Thoracic aorta (tissue), 2 donors: ENCODE measurements at regions not wholly inside any gene's neighbourhood (a gene's known extent, or its start where the extent isn't known, plus 50 kb on each side); places are given as distances from the start of the nearest gene placed in this dataset.
"Not testable (repeated sequence)": the region's sequence is repeated elsewhere in the genome, so short reads cannot be mapped to it uniquely, and the experiment has no call there.

Experiments
- ATAC-seq: fragments of 150-250 bp; one replicate; pipeline ENCODE4 v1.8.0; 2017; ENCODE audit warnings: low read depth; ENCODE audit not compliant: insufficient number of reproducible peaks, low FRiP score
- DNase-seq: peaks from one replicate; pipeline ENCODE4 v3.0.0-alpha.2; 2020; ENCODE audit warnings: low spot score
- H3K27ac ChIP-seq, 2 donors: fragments of 200-600 bp; sonication (generic); 1 replicate in 1 of 2; 2 replicates in 1 of 2; pipeline ENCODE4 v1.5.1; 2016; ENCODE audit warnings: mild to moderate bottlenecking in 2 of 2, moderate library complexity in 2 of 2
- H3K27me3 ChIP-seq: fragments of 200-600 bp; sonication (generic); replicated peaks from 2 replicates; pipeline ENCODE4 v1.6.0; 2016; ENCODE audit warnings: mild to moderate bottlenecking; ENCODE audit not compliant: insufficient read depth
- H3K36me3 ChIP-seq: fragments of 200-600 bp; sonication (generic); one replicate; pipeline ENCODE4 v1.5.1; 2016
- H3K4me1 ChIP-seq, 2 donors: fragments of 200-600 bp; sonication (generic); 1 replicate in 1 of 2; 2 replicates in 1 of 2; pipeline versions ENCODE4 v1.5.1 to v1.6.0; 2016; ENCODE audit warnings: low read depth in 2 of 2, mild to moderate bottlenecking in 1 of 2; ENCODE audit not compliant: control insufficient read depth in 1 of 2
- H3K4me3 ChIP-seq: fragments of 200-600 bp; sonication (generic); 2 replicates; pipeline ENCODE4 v1.5.1; 2016; ENCODE audit warnings: mild to moderate bottlenecking
- H3K9me3 ChIP-seq: fragments of 200-600 bp; sonication (generic); 2 replicates; pipeline ENCODE4 v1.5.1; 2016
- CTCF ChIP-seq: fragments of 200-600 bp; sonication (generic); IDR thresholded peaks from one replicate; pipeline ENCODE4 v1.5.1; 2019; ENCODE audit warnings: antibody characterized with exemption

DNA sequence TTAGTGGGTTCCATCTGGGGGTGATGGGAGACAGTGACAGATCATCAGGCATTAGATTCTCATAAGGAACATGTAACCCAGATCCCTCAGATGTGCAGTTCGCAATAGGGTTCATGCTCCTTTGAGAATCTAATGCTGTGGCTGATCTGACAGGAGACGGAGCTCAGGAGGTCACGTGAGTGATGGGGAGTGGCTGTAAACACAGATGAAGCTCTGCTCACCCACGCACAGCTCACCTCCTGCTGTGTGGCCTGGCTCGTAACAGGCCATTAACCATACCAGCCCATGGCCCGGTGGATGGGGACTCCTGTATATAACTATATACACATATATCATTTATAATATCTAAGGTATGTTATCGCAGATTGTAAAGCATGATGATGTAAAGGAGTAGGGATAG is 214.2 kb downstream of the MAF start:
- Histone ChIP-seq H3K36me3 (no peaks in the 10 kb centered on the region), H3K27me3 (no peaks in the 10 kb centered on the region), H3K27ac (no peak overlapping the region), H3K9me3 (no peaks in the 10 kb centered on the region), H3K4me1 (no peaks in the 10 kb centered on the region), H3K4me3 (no peak overlapping the region)
- ATAC-seq (no peak), DNase-seq (no peak)
- no peak for TF ChIP-seq CTCF

DNA sequence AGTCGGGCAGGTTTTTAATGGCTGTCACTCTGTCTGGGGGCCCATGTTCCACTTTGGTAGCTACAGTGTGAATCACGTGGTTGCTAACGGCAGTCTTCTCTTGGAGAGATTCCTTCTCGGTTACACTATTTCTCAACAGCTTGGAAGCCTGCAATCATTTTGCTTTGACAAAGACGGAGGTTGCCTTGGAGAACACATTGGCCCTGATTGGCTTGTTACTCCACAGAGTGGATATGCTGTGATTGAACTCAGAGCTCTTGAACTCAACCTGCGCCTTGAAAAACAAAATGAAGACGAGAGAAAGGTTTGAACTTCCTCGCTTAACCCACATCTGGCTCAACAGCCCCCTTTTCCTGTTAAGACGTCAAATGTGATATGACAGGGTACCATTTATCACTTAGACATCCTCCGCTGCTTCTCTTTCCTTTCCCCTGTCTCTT is 218.9 kb downstream of the MAF start:
- Histone ChIP-seq H3K4me3 (no peak overlapping the region), H3K36me3 (no peaks in the 10 kb centered on the region), H3K4me1 (no peaks in the 10 kb centered on the region), H3K27ac (no peak overlapping the region), H3K27me3 (no peaks in the 10 kb centered on the region), H3K9me3 (no peaks in the 10 kb centered on the region)
- DNase-seq, result no peak
- no peak for TF ChIP-seq CTCF
- no peak for ATAC-seq

GRCh38 chr16:79380995-79381602 is 219.4 kb downstream of the MAF start:
- no peak overlapping the region for H3K27ac ChIP-seq
- H3K4me3 ChIP-seq, result no peak overlapping the region
- TF ChIP-seq CTCF, result no peak
- H3K4me1 ChIP-seq, result no peaks in the 10 kb centered on the region
- DNase-seq (no peak), ATAC-seq (no peak)
- no peaks in the 10 kb centered on the region for H3K36me3 ChIP-seq
- no peaks in the 10 kb centered on the region for H3K9me3 ChIP-seq
- H3K27me3 ChIP-seq, result no peaks in the 10 kb centered on the region

- Histone ChIP-seq H3K4me1 (no peaks in the 10 kb centered on the region), H3K27me3 (no peaks in the 10 kb centered on the region), H3K36me3 (no peaks in the 10 kb centered on the region), H3K9me3 (no peaks in the 10 kb centered on the region), H3K27ac (no peak overlapping the region), H3K4me3 (no peak overlapping the region)
- ATAC-seq (no peak), DNase-seq (no peak)
- no peak for TF ChIP-seq CTCF
Measured at GRCh38 chr16:79379095-79379494, 221.4 kb downstream of the MAF start.

- not testable (repeated sequence) for H3K36me3 ChIP-seq, H3K9me3 ChIP-seq, DNase-seq, H3K4me1 ChIP-seq, H3K27me3 ChIP-seq, H3K4me3 ChIP-seq, H3K27ac ChIP-seq, ATAC-seq
Measured at GRCh38 chr16:79377082-79377481, 223.5 kb downstream of the MAF start.

GRCh38 chr16:79375351-79375750 is 225.2 kb downstream of the MAF start:
- H3K36me3 ChIP-seq, result no peaks in the 10 kb centered on the region
- TF ChIP-seq CTCF, result no peak
- H3K4me3 ChIP-seq, result no peak overlapping the region
- ATAC-seq (no peak), DNase-seq (no peak)
- H3K9me3 ChIP-seq, result no peaks in the 10 kb centered on the region
- H3K4me1 ChIP-seq, result no peaks in the 10 kb centered on the region
- no peak overlapping the region for H3K27ac ChIP-seq
- no peaks in the 10 kb centered on the region for H3K27me3 ChIP-seq
